ENCODE measurements at regions not wholly inside any gene's neighbourhood (a gene's known extent, or its start where the extent isn't known, plus 50 kb on each side); places are given as distances from the start of the nearest gene placed in this dataset.

GRCh38 chr2:10239561-10239967, 63.1 kb upstream of the HPCAL1 start:
- no peak for ATAC-seq
- DNase-seq (ENCODE audit: low spot score in 2 of 2), result no peak
- H3K9me3 Mint-ChIP-seq, result no peaks in the 10 kb centered on the region
- H3K27ac Mint-ChIP-seq, result no peak overlapping the region
- no peaks in the 10 kb centered on the region for H3K36me3 Mint-ChIP-seq

GRCh38 chr2:10240161-10240681, 62.5 kb upstream of the HPCAL1 start:
- Mint-ChIP-seq H3K27ac (no peak overlapping the region), H3K9me3 (no peaks in the 10 kb centered on the region), H3K36me3 (no peaks in the 10 kb centered on the region)
- DNase-seq (ENCODE audit: low spot score in 2 of 2) (no peak), ATAC-seq (no peak)

GRCh38 chr2:10240911-10241610, 61.6 kb upstream of the HPCAL1 start:
- Mint-ChIP-seq H3K36me3 (no peaks in the 10 kb centered on the region), H3K9me3 (no peaks in the 10 kb centered on the region), H3K27ac (no peak overlapping the region)
- DNase-seq (ENCODE audit: low spot score in 2 of 2) (no peak), ATAC-seq (no peak)

GRCh38 chr2:10241641-10242430, 60.9 kb upstream of the HPCAL1 start:
- H3K9me3 Mint-ChIP-seq, result no peaks in the 10 kb centered on the region
- H3K36me3 Mint-ChIP-seq, result no peaks in the 10 kb centered on the region
- ATAC-seq, result no peak

GRCh38 chr2:10242451-10242850, 60.3 kb upstream of the HPCAL1 start:
- DNase-seq (ENCODE audit: low spot score in 2 of 2) (no peak), ATAC-seq (no peak)
- Mint-ChIP-seq H3K27ac (no peak overlapping the region), H3K9me3 (no peaks in the 10 kb centered on the region), H3K36me3 (no peaks in the 10 kb centered on the region)

More at GRCh38 chr2:10241641-10242430, 60.9 kb upstream of the HPCAL1 start:
- no peak for DNase-seq (ENCODE audit: low spot score in 2 of 2)
- H3K27ac Mint-ChIP-seq, result no peak overlapping the region

- no peak for DNase-seq (ENCODE audit: low spot score in 2 of 2)
- H3K27ac Mint-ChIP-seq, result no peak overlapping the region
- no peaks in the 10 kb centered on the region for H3K36me3 Mint-ChIP-seq
- ATAC-seq, result no peak
- no peaks in the 10 kb centered on the region for H3K9me3 Mint-ChIP-seq
Measured at GRCh38 chr2:10242998-10243925, 59.4 kb upstream of the HPCAL1 start.

- ATAC-seq (no peak), DNase-seq (ENCODE audit: low spot score in 2 of 2) (no peak)
- Mint-ChIP-seq H3K36me3 (no peaks in the 10 kb centered on the region), H3K9me3 (no peaks in the 10 kb centered on the region), H3K27ac (no peak overlapping the region)
Measured at GRCh38 chr2:10243926-10244270, 58.8 kb upstream of the HPCAL1 start.

- H3K9me3 Mint-ChIP-seq, result peaks cover 0 to under 1% of the 10 kb centered on the region in 2 donors
- no peaks in the 10 kb centered on the region for H3K36me3 Mint-ChIP-seq
- no peak for ATAC-seq
- no peak overlapping the region for H3K27ac Mint-ChIP-seq
- no peak for DNase-seq (ENCODE audit: low spot score in 2 of 2)
Measured at GRCh38 chr2:10245021-10245420, 57.7 kb upstream of the HPCAL1 start.

- H3K36me3 Mint-ChIP-seq, result peaks cover 0 to 3% of the 10 kb centered on the region in 2 donors
- H3K9me3 Mint-ChIP-seq, result peaks cover 3 to 7% of the 10 kb centered on the region in 2 donors
- no peak for DNase-seq (ENCODE audit: low spot score in 2 of 2)
- ATAC-seq, result no peak
- H3K27ac Mint-ChIP-seq, result no peak overlapping the region
Measured at GRCh38 chr2:10245661-10246060, 57.0 kb upstream of the HPCAL1 start.

GRCh38 chr2:10246370-10246769, 56.3 kb upstream of the HPCAL1 start:
- no peak for ATAC-seq
- no peak overlapping the region for H3K27ac Mint-ChIP-seq
- H3K36me3 Mint-ChIP-seq, result peaks cover 0 to 5% of the 10 kb centered on the region in 2 donors
- peaks cover 6 to 10% of the 10 kb centered on the region in 2 donors for H3K9me3 Mint-ChIP-seq
- DNase-seq (ENCODE audit: low spot score in 2 of 2), result no peak

GRCh38 chr2:10246831-10247230, 55.9 kb upstream of the HPCAL1 start:
- H3K9me3 Mint-ChIP-seq, result peaks cover 9 to 10% of the 10 kb centered on the region in 2 donors
- DNase-seq (ENCODE audit: low spot score in 2 of 2) (no peak), ATAC-seq (no peak)
- H3K27ac Mint-ChIP-seq, result no peak overlapping the region
- H3K36me3 Mint-ChIP-seq, result peaks cover 0 to 5% of the 10 kb centered on the region in 2 donors

- ATAC-seq (no peak), DNase-seq (ENCODE audit: low spot score in 2 of 2) (no peak)
- peaks cover 10 to 12% of the 10 kb centered on the region in 2 donors for H3K9me3 Mint-ChIP-seq
- H3K27ac Mint-ChIP-seq, result no peak overlapping the region
- peaks cover 0 to 5% of the 10 kb centered on the region in 2 donors for H3K36me3 Mint-ChIP-seq
Measured at GRCh38 chr2:10249798-10250197, 52.9 kb upstream of the HPCAL1 start.

GRCh38 chr2:10252224-10252623, 50.5 kb upstream of the HPCAL1 start:
- DNase-seq (ENCODE audit: low spot score in 2 of 2) (no peak), ATAC-seq (no peak)
- H3K36me3 Mint-ChIP-seq, result peaks cover 0 to 5% of the 10 kb centered on the region in 2 donors
- H3K27ac Mint-ChIP-seq, result no peak overlapping the region
- H3K9me3 Mint-ChIP-seq, result peaks cover 10 to 12% of the 10 kb centered on the region in 2 donors

GRCh38 chr2:10252661-10253060, 50.0 kb upstream of the HPCAL1 start:
- peaks cover 10 to 12% of the 10 kb centered on the region in 2 donors for H3K9me3 Mint-ChIP-seq
- peaks cover 0 to 5% of the 10 kb centered on the region in 2 donors for H3K36me3 Mint-ChIP-seq
- no peak overlapping the region for H3K27ac Mint-ChIP-seq
- ATAC-seq (no peak), DNase-seq (ENCODE audit: low spot score in 2 of 2) (no peak)

Measured in activated naive CD4-positive, alpha-beta T cell treated with anti-CD3 and anti-CD28 coated beads, Interleukin-2, amount 50 U/mL, for 72 hours (primary cell).